K562 (cell line): ENCODE measurements at regions not wholly inside any gene's neighbourhood (a gene's known extent, or its start where the extent isn't known, plus 50 kb on each side); places are given as distances from the start of the nearest gene placed in this dataset.

Experiments used
- ATAC-seq: fragments of 200-7000 bp; cut with Tn5 transposase; 3 replicates; pipeline ENCODE4 v1.9.1; 2020; ENCODE audit warnings: moderate library complexity
- BruUV-seq: library from RNA; stranded (reverse); fragments of 400-500 nt; replicated peaks from 2 replicates; lab custom pipeline; 2021; lab: Mats Ljungman, UMichigan
- CTCF ChIA-PET: fragments of 300-600 bp; formaldehyde crosslinking; extraction: SDS; loops from one replicate; lab custom pipeline; 2021; ENCODE audit warnings: low intra/inter-chr PET ratio; lab: Yijun Ruan, JAX
- POLR2A ChIA-PET: fragments of 300-600, 350-650 bp; sonication (Branson Sonifier 250); formaldehyde crosslinking; extraction: SDS; loops from one replicate; lab custom pipeline; 2021; ENCODE audit warnings: antibody characterized with exemption, inconsistent platforms; lab: Yijun Ruan, JAX
- DNase-seq, 4 experiments: peaks; one replicate each; pipeline versions ENCODE4 v3.0.0 to v3.0.0-alpha.2; 2011 to 2018; ENCODE audit warnings: low spot score in 3 of 4, mixed read lengths in 3 of 4; ENCODE audit errors: extremely low read depth in 1 of 4
- FAIRE-seq: peaks from 2 replicates; lab custom pipeline; 2011; peaks lifted over from hg19 to GRCh38; lab: Jason Lieb, UNC
- H2AFZ ChIP-seq: 2 replicates; pipeline ENCODE4 v1.6.0; 2011; ENCODE audit warnings: low read depth, low read length, control low read depth, inconsistent platforms
- H3K27ac ChIP-seq: fragments of 200-600 bp; 3 replicates; pipeline ENCODE4 v1.8.0; 2011; ENCODE audit warnings: low read depth, mild to moderate bottlenecking, control low read depth, inconsistent platforms, low read length, moderate library complexity, mixed read lengths; ENCODE audit errors: extremely low read depth
- H3K27me3 ChIP-seq, 2 experiments: fragments of 300-600 bp in 1 of 2; 2 replicates in 1 of 2; 3 replicates in 1 of 2; pipeline versions ENCODE4 v1.6.0 to v1.8.0; 2011; ENCODE audit warnings: inconsistent platforms in 2 of 2, low read length in 2 of 2, mild to moderate bottlenecking in 1 of 2, mixed read lengths in 1 of 2, moderate library complexity in 1 of 2; ENCODE audit not compliant: control insufficient read depth in 2 of 2, insufficient read depth in 2 of 2
- H3K36me3 ChIP-seq: fragments of 300-600 bp; 3 replicates; pipeline ENCODE4 v1.8.0; 2011; ENCODE audit warnings: mild to moderate bottlenecking, low read length, inconsistent platforms; ENCODE audit not compliant: control insufficient read depth, insufficient read depth
- H3K4me1 ChIP-seq, 2 experiments: fragments of 200-600 bp in 1 of 2; replicated peaks in 1 of 2; 2 replicates in 1 of 2; 3 replicates in 1 of 2; pipeline versions ENCODE4 v1.5.1 to v1.8.0; 2011; ENCODE audit warnings: inconsistent platforms in 2 of 2, low read length in 2 of 2, mild to moderate bottlenecking in 1 of 2, mixed read lengths in 1 of 2, moderate library complexity in 1 of 2; ENCODE audit not compliant: control insufficient read depth in 2 of 2, insufficient read depth in 2 of 2
- H3K4me2 ChIP-seq: 2 replicates; pipeline ENCODE4 v1.6.1; 2011; ENCODE audit warnings: low read length, control low read depth, inconsistent platforms, mixed read lengths; ENCODE audit not compliant: insufficient read depth
- H3K4me3 ChIP-seq: fragments of 200-600 bp; sonication (generic), shearing (Covaris generic); 2 replicates; pipeline ENCODE4 v1.5.1; 2016; ENCODE audit warnings: control low read depth, inconsistent platforms
- H3K79me2 ChIP-seq: fragments of 200-600 bp; 3 replicates; pipeline ENCODE4 v1.8.0; 2011; ENCODE audit warnings: low read length, inconsistent platforms; ENCODE audit not compliant: control insufficient read depth, insufficient read depth
- H3K9ac ChIP-seq, 2 experiments: 2 replicates each; pipeline versions ENCODE4 v1.6.0 to v1.6.1; 2011; ENCODE audit warnings: low read depth in 2 of 2, low read length in 2 of 2, control low read depth in 1 of 2, inconsistent platforms in 1 of 2, mild to moderate bottlenecking in 1 of 2, mixed read lengths in 1 of 2; ENCODE audit not compliant: insufficient read depth in 1 of 2
- H3K9me1 ChIP-seq: one replicate; pipeline ENCODE4 v1.6.0; 2011; ENCODE audit warnings: inconsistent platforms, mild to moderate bottlenecking, low read length, moderate library complexity; ENCODE audit not compliant: control insufficient read depth, insufficient read depth
- H3K9me3 ChIP-seq: replicated peaks from 2 replicates; pipeline ENCODE4 v1.5.1; 2011; ENCODE audit warnings: low read depth, low read length, inconsistent platforms; ENCODE audit not compliant: control insufficient read depth, insufficient read depth
- H4K20me1 ChIP-seq: replicated peaks from 2 replicates; pipeline ENCODE4 v1.6.1; 2011; ENCODE audit warnings: low read length, inconsistent platforms, mixed read lengths; ENCODE audit not compliant: control insufficient read depth, insufficient read depth
- DDX20 ChIP-seq: fragments of 450-650 bp; IDR thresholded peaks from 2 replicates; pipeline ENCODE4 v1.6.1; 2016; ENCODE audit warnings: missing genetic modification characterization, low read depth, mild to moderate bottlenecking, missing compliant biosample characterization, moderate library complexity
- MTA1 ChIP-seq: fragments of 450-650 bp; IDR thresholded peaks from 2 replicates; pipeline ENCODE4 v1.6.1; 2017; ENCODE audit warnings: borderline replicate concordance
- NCOA2 ChIP-seq, 2 experiments: fragments of 450-650 bp; IDR thresholded peaks; 2 replicates each; pipeline ENCODE4 v1.6.1; 2018; ENCODE audit warnings: mild to moderate bottlenecking in 2 of 2, moderate library complexity in 1 of 2; ENCODE audit not compliant: partially characterized antibody in 2 of 2
- TAL1 ChIP-seq: fragments of 450-650 bp; IDR thresholded peaks from 2 replicates; pipeline ENCODE4 v1.6.1; 2016; ENCODE audit warnings: mild to moderate bottlenecking
- TRIM24 ChIP-seq, 2 experiments: fragments of 450-650 bp; IDR thresholded peaks; 2 replicates each; pipeline ENCODE4 v1.6.1; 2016
- WGBS: fragments of 100-300 bp; shearing (Covaris generic); methylation state at CpG from one replicate; pipeline ENCODE4 v1.1.6; 2016; ENCODE audit warnings: low coverage, mixed read lengths; ENCODE audit not compliant: insufficient coverage; ENCODE audit errors: missing lambda C conversion rate; 5-methylcytosine and 5-hydroxymethylcytosine counted together
- in situ Hi-C: fragments of 300-500 bp; cut with MboI; formaldehyde crosslinking; loops from 4 replicates; pipeline ENCODE4 v1.15.0; 2018; ENCODE audit warnings: inconsistent platforms, mixed read lengths
- intact Hi-C: fragments of 100-400 bp; cut with micrococcal nuclease; formaldehyde crosslinking; loops from 2 replicates; pipeline ENCODE4 v1.14.2; 2022
- TF ChIP-seq, protein P1 (sequence below): IDR thresholded peaks from 2 replicates; pipeline ENCODE4 v1.6.1; 2016; ENCODE audit warnings: missing genetic modification characterization, missing compliant biosample characterization
- TF ChIP-seq, protein P2 (sequence below): fragments of 450-650 bp; IDR thresholded peaks from 2 replicates; pipeline ENCODE4 v1.6.1; 2018; ENCODE audit warnings: mild to moderate bottlenecking, low read depth; ENCODE audit not compliant: partially characterized antibody
- TF ChIP-seq, protein P3 (sequence below): fragments of 450-650 bp; formaldehyde crosslinking; IDR thresholded peaks from 2 replicates; pipeline ENCODE4 v1.4.0; 2020; ENCODE audit warnings: mild to moderate bottlenecking, moderate library complexity
- TF ChIP-seq, protein P4 (sequence below): fragments of 250-450 bp; sonication (Bioruptor Pico); IDR thresholded peaks from 2 replicates; pipeline ENCODE4 v1.5.0; 2021; ENCODE audit warnings: mild to moderate bottlenecking, moderate library complexity
- TF ChIP-seq, protein P5 (sequence below): sonication (generic); formaldehyde crosslinking; IDR thresholded peaks from 2 replicates; pipeline ENCODE4 v1.8.1; 2023; ENCODE audit warnings: mild to moderate bottlenecking, missing genetic modification reagents, moderate library complexity

DNA sequence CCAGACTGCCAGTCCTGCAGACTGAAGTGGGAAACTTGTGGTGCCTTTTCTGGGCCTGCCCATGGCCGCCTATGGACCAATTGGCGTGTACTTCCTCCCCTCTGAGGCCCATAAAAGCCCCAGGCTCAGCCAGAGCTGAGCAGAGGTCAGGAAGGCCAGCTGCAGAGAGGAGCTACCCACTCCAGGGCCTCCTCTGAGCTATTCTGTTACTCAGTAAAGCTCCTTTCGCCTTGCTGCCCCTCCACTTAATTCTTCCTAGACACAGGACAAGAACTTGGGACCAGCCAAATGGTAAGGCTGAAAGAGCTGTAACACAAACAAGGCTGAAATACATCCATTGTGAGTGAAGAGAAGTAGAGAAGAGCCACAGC lies 106.4 kb downstream of the C9orf50 start (continued):
- TF ChIP-seq DDX20, result no peak
- no peak for TF ChIP-seq NCOA2 (IDR thresholded peaks at IDR 0.05; ENCODE audit: partially characterized antibody in 2 of 2)
- TF ChIP-seq, protein P1, sequence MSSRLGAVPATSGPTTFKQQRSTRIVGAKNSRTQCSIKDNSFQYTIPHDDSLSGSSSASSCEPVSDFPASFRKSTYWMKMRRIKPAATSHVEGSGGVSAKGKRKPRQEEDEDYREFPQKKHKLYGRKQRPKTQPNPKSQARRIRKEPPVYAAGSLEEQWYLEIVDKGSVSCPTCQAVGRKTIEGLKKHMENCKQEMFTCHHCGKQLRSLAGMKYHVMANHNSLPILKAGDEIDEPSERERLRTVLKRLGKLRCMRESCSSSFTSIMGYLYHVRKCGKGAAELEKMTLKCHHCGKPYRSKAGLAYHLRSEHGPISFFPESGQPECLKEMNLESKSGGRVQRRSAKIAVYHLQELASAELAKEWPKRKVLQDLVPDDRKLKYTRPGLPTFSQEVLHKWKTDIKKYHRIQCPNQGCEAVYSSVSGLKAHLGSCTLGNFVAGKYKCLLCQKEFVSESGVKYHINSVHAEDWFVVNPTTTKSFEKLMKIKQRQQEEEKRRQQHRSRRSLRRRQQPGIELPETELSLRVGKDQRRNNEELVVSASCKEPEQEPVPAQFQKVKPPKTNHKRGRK, result no peak
- TF ChIP-seq, protein P2, sequence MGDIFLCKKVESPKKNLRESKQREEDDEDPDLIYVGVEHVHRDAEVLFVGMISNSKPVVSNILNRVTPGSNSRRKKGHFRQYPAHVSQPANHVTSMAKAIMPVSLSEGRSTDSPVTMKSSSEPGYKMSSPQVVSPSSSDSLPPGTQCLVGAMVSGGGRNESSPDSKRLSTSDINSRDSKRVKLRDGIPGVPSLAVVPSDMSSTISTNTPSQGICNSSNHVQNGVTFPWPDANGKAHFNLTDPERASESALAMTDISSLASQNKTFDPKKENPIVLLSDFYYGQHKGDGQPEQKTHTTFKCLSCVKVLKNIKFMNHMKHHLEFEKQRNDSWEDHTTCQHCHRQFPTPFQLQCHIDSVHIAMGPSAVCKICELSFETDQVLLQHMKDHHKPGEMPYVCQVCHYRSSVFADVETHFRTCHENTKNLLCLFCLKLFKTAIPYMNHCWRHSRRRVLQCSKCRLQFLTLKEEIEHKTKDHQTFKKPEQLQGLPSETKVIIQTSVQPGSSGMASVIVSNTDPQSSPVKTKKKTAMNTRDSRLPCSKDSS, result peak; percentile 37
- TF ChIP-seq TRIM24 (IDR thresholded peaks at IDR 0.05), result 0 out of 4 replicates have a peak, but pooled peaks of 1 of the 2 experiments have one; percentile 12
- TF ChIP-seq, all 486 proteins: peak for 5

DNA sequence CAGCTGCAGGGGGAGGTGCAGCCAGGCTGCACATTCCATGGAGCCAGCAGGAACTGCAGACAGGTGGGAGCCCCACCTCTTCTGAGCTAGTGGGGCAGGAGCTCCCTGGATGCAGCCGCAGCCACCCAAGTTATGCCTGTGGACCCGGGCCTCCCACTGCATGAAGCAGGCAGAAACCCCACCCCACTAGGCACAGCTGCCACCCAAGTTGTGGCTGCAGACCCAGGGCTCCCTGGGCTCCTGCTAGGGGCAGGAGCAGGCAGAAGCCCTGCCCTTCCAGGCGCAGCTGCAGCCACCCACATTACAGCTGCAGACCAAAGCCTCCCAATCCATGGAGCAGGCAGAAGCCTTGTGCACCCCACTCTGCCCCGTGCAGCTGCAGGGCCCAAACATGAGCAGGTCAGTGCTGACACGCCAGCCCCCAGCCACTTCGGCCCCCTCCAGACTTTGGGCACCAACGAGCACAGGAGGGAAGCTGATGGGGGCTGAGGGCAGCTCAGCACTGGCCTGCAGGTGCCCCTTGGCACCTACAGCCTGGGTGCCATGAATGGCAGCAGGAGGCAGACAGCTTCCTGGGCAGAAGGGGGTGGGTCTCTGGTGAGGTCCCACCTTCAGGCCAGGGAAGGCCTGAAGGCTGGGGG lies 106.9 kb downstream of the C9orf50 start:
- 5% methylated on average over 7 of the region's 7 CpGs for WGBS
- Histone ChIP-seq H3K79me2 (no peaks in the 10 kb centered on the region), H4K20me1 (no peaks in the 10 kb centered on the region), H3K4me3 (no peak overlapping the region), H3K9me1 (no peaks in the 10 kb centered on the region), H3K36me3 (no peaks in the 10 kb centered on the region), H3K27me3 (no peaks in the 10 kb centered on the region), H3K9me3 (peaks cover 13% of the 10 kb centered on the region), H2AFZ (no peak overlapping the region), H3K9ac (no peak overlapping the region), H3K27ac (no peak overlapping the region), H3K4me1 (peaks cover 3 to 7% of the 10 kb centered on the region in 2 experiments; a peak in 2 of 5 replicates), H3K4me2 (no peak overlapping the region)
- POLR2A ChIA-PET, result interaction anchor here (2.1 kb wide), 1 partner anchor 12 kb away, joined by 5 read pairs; no protein-coding TSS in a partner anchor
- intact Hi-C loops (no loop called here), in situ Hi-C loops (no loop called here)
- BruUV-seq, result no TSS peak
- CTCF ChIA-PET, result no interaction called here
- FAIRE-seq (no peak), DNase-seq (no peak), ATAC-seq (no peak)
- TF ChIP-seq, protein P3, sequence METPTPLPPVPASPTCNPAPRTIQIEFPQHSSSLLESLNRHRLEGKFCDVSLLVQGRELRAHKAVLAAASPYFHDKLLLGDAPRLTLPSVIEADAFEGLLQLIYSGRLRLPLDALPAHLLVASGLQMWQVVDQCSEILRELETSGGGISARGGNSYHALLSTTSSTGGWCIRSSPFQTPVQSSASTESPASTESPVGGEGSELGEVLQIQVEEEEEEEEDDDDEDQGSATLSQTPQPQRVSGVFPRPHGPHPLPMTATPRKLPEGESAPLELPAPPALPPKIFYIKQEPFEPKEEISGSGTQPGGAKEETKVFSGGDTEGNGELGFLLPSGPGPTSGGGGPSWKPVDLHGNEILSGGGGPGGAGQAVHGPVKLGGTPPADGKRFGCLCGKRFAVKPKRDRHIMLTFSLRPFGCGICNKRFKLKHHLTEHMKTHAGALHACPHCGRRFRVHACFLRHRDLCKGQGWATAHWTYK (CRISPR knock-in tag), result no peak
- TF ChIP-seq, protein P4, sequence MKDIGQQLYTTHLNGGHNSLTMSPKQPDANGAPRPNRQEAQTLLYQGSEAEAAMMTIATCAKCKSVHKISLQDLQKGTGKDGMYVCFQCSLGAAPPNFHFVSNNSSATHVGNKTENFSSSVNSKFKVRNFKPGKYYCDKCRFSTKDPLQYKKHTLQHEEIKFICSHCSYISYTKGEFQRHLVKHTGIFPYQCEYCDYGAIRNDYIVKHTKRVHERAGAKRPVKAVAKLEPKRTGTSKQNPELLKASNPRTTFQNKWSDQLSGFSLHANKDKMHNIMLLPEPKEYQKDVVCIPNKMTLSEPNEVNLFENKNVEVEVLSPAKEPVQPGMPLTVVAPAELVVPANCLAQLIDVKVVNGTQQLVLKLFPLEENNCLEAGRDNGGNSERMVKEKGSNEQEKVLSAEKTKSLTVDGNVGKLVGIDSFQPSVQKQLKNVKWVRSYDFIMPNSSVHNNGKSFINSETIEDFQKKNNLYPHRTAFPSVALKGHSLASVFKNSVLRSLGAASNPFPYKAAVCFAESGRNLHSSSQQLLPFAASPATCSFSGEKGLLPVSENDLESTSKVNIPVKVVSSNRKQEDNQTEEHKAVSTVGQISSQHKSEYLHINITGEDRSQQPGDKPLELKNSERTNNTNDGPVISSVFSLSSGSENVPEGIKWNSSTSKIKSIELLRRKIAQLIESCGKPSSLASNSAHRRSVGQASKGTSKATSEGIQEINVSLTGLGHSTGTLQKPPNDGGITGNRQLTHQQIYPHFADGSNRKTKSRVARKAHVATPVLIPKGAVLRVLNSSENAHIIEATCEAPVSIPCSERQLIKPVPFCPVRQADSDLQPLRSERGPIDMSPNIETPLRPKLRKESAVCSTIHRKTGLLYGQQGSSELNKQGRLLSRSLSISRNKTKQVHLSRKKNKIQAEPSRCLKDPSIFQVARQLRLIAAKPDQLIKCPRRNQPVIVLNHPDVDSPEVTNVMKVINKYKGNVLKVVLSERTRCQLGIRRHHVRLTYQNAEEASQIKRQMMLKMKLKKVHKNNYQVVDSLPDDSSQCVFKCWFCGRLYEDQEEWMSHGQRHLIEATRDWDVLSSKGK (CRISPR knock-in tag), result no peak
- TF ChIP-seq, protein P5, sequence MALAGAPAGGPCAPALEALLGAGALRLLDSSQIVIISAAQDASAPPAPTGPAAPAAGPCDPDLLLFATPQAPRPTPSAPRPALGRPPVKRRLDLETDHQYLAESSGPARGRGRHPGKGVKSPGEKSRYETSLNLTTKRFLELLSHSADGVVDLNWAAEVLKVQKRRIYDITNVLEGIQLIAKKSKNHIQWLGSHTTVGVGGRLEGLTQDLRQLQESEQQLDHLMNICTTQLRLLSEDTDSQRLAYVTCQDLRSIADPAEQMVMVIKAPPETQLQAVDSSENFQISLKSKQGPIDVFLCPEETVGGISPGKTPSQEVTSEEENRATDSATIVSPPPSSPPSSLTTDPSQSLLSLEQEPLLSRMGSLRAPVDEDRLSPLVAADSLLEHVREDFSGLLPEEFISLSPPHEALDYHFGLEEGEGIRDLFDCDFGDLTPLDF (CRISPR knock-in tag), result no peak
- TF ChIP-seq MTA1, result no peak
- TF ChIP-seq TAL1, result no peak
